ENCODE measurements at regions not wholly inside any gene's neighbourhood (a gene's known extent, or its start where the extent isn't known, plus 50 kb on each side); places are given as distances from the start of the nearest gene placed in this dataset.

GRCh38 chr1:217009376-217009775 is 286.1 kb upstream of the ESRRG start:
- no peak for TF ChIP-seq CTCF (IDR thresholded peaks at IDR 0.05; ENCODE audit: low read depth, low read length, missing input control)
- no peak for TF ChIP-seq REST (IDR thresholded peaks at IDR 0.05)
- TF ChIP-seq RAD21 (IDR thresholded peaks at IDR 0.05) = no peak
